KMS-11 (cell line): ENCODE measurements at regions not wholly inside any gene's neighbourhood (a gene's known extent, or its start where the extent isn't known, plus 50 kb on each side); places are given as distances from the start of the nearest gene placed in this dataset.

Source experiments
- H2AFZ ChIP-seq: fragments of 200-600 bp; sonication (generic); 2 replicates; pipeline ENCODE4 v1.6.1; 2016; ENCODE audit warnings: antibody characterized with exemption, mixed run types, low read depth
- H3K27ac ChIP-seq: fragments of 200-600 bp; sonication (generic); 2 replicates; pipeline ENCODE4 v1.6.1; 2016; ENCODE audit warnings: mild to moderate bottlenecking, mixed run types
- H3K27me3 ChIP-seq: fragments of 200-600 bp; sonication (generic); 2 replicates; pipeline ENCODE4 v1.6.1; 2017; ENCODE audit warnings: mild to moderate bottlenecking, low read depth, mixed run types, moderate library complexity; ENCODE audit not compliant: insufficient read depth
- H3K36me3 ChIP-seq: fragments of 200-600 bp; sonication (generic); 2 replicates; pipeline ENCODE4 v1.6.1; 2017; ENCODE audit warnings: mild to moderate bottlenecking, mixed run types; ENCODE audit not compliant: insufficient read depth
- H3K4me1 ChIP-seq: fragments of 200-600 bp; sonication (generic); 2 replicates; pipeline ENCODE4 v1.6.1; 2016; ENCODE audit warnings: mild to moderate bottlenecking, low read depth, mixed run types; ENCODE audit not compliant: poor library complexity, severe bottlenecking
- H3K4me2 ChIP-seq: fragments of 200-600 bp; sonication (generic); 2 replicates; pipeline ENCODE4 v1.7.0; 2016; ENCODE audit warnings: mild to moderate bottlenecking, mixed run types
- H3K4me3 ChIP-seq: fragments of 200-600 bp; sonication (generic); IDR thresholded peaks from 2 replicates; pipeline ENCODE4 v1.6.1; 2017; ENCODE audit warnings: low read depth, low read length, mixed read lengths; ENCODE audit not compliant: insufficient read depth
- H3K79me2 ChIP-seq: fragments of 200-600 bp; sonication (generic); 2 replicates; pipeline ENCODE4 v1.6.1; 2016; ENCODE audit warnings: low read depth, mixed run types; ENCODE audit not compliant: insufficient read depth
- H3K9ac ChIP-seq: fragments of 200-600 bp; sonication (generic); 2 replicates; pipeline ENCODE4 v1.6.1; 2016; ENCODE audit warnings: mild to moderate bottlenecking, mixed run types
- H4K20me1 ChIP-seq: fragments of 200-600 bp; sonication (generic); 2 replicates; pipeline ENCODE4 v1.6.1; 2016; ENCODE audit warnings: mild to moderate bottlenecking, mixed run types; ENCODE audit not compliant: insufficient read depth
- TF ChIP-seq, protein P1 (sequence below): fragments of 200-600 bp; sonication (generic); conservative IDR thresholded peaks from 2 replicates; pipeline ENCODE4 v1.6.1; 2017; ENCODE audit warnings: low read depth, mild to moderate bottlenecking, antibody characterized with exemption, low read length, moderate library complexity, mixed read lengths

DNA sequence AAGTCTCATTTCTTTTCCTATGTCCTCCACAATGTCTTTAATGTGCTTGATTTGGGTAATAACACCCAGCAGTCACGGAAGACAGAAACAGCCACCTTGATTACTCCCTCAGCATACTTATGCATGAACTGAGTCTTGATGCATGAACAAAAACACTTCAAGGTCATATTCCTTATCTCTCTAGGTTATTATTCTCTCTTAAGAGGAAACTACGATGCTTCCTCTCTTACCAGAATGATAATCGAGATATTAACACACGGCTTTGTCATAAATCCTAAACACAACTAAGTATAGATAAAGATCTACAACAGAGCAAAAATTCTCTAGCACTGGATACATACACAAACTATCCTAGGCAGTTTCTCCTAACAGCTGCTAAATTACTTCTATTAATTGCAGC, 583.5 kb upstream of the ATP2B1 start:
- Histone ChIP-seq H3K4me1 (no peaks in the 10 kb centered on the region), H3K27ac (no peak overlapping the region), H3K9ac (no peak overlapping the region), H3K4me3 (no peak overlapping the region), H3K79me2 (no peaks in the 10 kb centered on the region), H4K20me1 (no peaks in the 10 kb centered on the region), H3K4me2 (no peak overlapping the region), H2AFZ (no peak overlapping the region), H3K27me3 (no peaks in the 10 kb centered on the region), H3K36me3 (no peaks in the 10 kb centered on the region)
- TF ChIP-seq, protein P1, sequence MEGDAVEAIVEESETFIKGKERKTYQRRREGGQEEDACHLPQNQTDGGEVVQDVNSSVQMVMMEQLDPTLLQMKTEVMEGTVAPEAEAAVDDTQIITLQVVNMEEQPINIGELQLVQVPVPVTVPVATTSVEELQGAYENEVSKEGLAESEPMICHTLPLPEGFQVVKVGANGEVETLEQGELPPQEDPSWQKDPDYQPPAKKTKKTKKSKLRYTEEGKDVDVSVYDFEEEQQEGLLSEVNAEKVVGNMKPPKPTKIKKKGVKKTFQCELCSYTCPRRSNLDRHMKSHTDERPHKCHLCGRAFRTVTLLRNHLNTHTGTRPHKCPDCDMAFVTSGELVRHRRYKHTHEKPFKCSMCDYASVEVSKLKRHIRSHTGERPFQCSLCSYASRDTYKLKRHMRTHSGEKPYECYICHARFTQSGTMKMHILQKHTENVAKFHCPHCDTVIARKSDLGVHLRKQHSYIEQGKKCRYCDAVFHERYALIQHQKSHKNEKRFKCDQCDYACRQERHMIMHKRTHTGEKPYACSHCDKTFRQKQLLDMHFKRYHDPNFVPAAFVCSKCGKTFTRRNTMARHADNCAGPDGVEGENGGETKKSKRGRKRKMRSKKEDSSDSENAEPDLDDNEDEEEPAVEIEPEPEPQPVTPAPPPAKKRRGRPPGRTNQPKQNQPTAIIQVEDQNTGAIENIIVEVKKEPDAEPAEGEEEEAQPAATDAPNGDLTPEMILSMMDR: no peak

DNA sequence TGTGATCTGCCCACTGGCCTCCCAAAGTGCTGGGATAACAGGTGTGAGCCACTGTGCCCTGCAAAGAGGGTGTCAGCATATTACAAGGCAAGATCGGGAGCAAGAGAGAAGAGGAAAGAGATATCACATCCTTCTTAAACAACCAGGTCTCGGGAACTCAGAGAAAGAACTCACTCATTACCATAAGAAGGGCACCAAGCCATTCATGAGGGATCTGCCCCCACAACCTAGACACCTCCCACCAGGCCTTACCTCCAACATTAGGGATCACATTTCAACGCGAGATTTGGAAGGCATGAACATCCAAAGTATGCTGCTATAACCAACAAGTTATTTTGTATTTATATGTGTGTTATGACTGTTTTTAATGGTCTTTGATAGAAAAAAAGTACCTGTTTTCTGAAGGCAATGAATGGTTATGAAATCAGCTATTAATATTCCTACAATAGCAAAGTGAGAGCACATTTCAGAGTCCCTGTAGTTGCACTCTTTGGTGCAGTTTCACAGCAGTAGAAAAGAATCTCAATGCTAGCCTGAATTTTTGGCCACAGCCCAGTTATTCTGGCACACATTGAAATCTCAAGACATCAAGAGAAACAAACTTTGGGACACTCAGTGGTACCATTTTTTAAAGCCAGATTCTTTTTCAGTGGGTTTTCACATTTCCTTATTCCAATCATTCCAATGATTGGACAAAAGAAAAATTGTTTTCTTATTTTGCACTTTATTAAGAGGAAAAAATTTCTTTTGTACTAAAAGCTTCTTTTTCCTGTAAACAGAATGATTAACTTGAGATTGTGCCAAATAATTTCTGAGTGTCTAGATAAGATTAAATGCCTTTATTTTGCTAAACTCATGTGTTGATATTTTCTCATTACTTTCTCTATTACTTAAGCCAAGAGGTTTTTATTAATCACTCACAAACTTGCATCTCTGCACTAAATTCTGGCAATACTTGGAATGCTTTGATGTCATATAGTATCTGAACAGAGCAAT, 582.6 kb upstream of the ATP2B1 start:
- H3K27me3 ChIP-seq: no peaks in the 10 kb centered on the region
- H4K20me1 ChIP-seq: no peaks in the 10 kb centered on the region
- H3K36me3 ChIP-seq: no peaks in the 10 kb centered on the region
- H3K4me2 ChIP-seq: no peak overlapping the region
- H3K9ac ChIP-seq: no peak overlapping the region
- H3K27ac ChIP-seq: no peak overlapping the region
- H3K79me2 ChIP-seq: no peaks in the 10 kb centered on the region
- TF ChIP-seq, protein P1: no peak
- no peak overlapping the region for H2AFZ ChIP-seq
- no peaks in the 10 kb centered on the region for H3K4me1 ChIP-seq
- no peak overlapping the region for H3K4me3 ChIP-seq

DNA sequence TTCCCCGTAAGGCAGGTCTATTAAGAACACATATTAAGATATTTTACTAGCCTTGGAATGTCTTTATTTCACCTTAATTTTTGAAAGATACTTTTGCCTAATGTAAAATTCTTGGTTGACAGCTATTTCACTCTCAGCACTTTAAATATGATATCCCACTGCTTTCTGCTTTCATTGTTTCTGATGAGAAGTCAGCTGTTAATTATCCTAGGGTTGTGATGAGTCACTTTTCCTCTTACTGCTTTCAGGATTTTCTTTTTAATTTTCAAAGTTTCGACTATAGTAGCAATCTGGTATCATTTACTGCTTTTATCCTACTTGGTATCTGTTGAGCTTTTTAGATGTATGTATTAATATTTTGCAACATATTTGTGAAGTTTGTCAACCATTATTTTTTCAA, 578.9 kb upstream of the ATP2B1 start:
- Histone ChIP-seq H3K79me2 (no peaks in the 10 kb centered on the region), H3K36me3 (no peaks in the 10 kb centered on the region), H3K4me1 (no peaks in the 10 kb centered on the region), H3K27me3 (no peaks in the 10 kb centered on the region), H4K20me1 (no peaks in the 10 kb centered on the region), H3K4me2 (no peak overlapping the region), H3K9ac (no peak overlapping the region), H2AFZ (no peak overlapping the region), H3K4me3 (no peak overlapping the region), H3K27ac (no peak overlapping the region)
- TF ChIP-seq, protein P1: no peak

DNA sequence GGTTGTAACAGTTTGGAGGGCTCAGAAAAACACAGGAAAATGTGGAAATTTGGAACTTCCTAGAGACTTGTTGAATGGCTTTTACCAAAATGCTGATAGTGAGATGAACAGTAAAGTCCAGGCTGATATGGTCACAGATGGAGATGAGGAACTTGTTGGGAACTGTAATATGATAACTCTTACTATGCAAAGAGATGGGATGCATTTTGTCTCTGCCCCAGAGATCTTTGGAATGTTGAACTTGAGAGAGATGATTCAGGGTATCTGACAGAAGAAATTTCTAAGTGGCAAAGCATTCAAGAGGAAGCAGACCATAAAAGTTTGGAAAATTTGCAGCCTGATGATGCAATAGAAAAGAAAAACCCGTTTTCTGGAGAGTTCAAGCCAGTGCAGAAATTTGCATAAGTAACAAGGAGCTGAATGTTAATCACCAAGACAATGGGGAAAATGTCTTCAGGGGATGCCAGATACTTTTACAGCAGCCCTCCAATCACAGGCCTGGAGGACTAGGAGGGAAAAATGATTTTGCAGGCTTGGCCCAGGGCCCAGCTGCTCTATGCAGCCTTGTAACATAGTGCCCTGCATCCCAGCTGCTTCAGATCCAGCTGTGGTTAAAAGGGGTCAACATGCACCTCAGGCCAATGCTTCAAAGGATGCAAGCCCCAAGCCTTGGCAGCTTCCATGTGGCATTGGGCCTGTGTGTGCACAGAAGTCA, 572.7 kb upstream of the ATP2B1 start:
- TF ChIP-seq, protein P1: no peak
- no peak overlapping the region for H3K4me2 ChIP-seq
- no peak overlapping the region for H3K27ac ChIP-seq

More for the DNA sequence above, 572.7 kb upstream of the ATP2B1 start:
- H3K9ac ChIP-seq: no peak overlapping the region
- no peaks in the 10 kb centered on the region for H3K36me3 ChIP-seq
- H3K79me2 ChIP-seq: no peaks in the 10 kb centered on the region
- no peaks in the 10 kb centered on the region for H3K4me1 ChIP-seq
- H3K4me3 ChIP-seq: no peak overlapping the region
- H3K27me3 ChIP-seq: no peaks in the 10 kb centered on the region
- H2AFZ ChIP-seq: no peak overlapping the region
- no peaks in the 10 kb centered on the region for H4K20me1 ChIP-seq
